Thoracic aorta (tissue), 2 donors: ENCODE measurements at regions not wholly inside any gene's neighbourhood (a gene's known extent, or its start where the extent isn't known, plus 50 kb on each side); places are given as distances from the start of the nearest gene placed in this dataset.

Source experiments
- ATAC-seq: fragments of 150-250 bp; one replicate; pipeline ENCODE4 v1.8.0; 2017; ENCODE audit warnings: low read depth; ENCODE audit not compliant: insufficient number of reproducible peaks, low FRiP score
- DNase-seq: peaks from one replicate; pipeline ENCODE4 v3.0.0-alpha.2; 2020; ENCODE audit warnings: low spot score
- H3K27ac ChIP-seq, 2 donors: fragments of 200-600 bp; sonication (generic); 1 replicate in 1 of 2; 2 replicates in 1 of 2; pipeline ENCODE4 v1.5.1; 2016; ENCODE audit warnings: mild to moderate bottlenecking in 2 of 2, moderate library complexity in 2 of 2
- H3K27me3 ChIP-seq: fragments of 200-600 bp; sonication (generic); replicated peaks from 2 replicates; pipeline ENCODE4 v1.6.0; 2016; ENCODE audit warnings: mild to moderate bottlenecking; ENCODE audit not compliant: insufficient read depth
- H3K36me3 ChIP-seq: fragments of 200-600 bp; sonication (generic); one replicate; pipeline ENCODE4 v1.5.1; 2016
- H3K4me1 ChIP-seq, 2 donors: fragments of 200-600 bp; sonication (generic); 1 replicate in 1 of 2; 2 replicates in 1 of 2; pipeline versions ENCODE4 v1.5.1 to v1.6.0; 2016; ENCODE audit warnings: low read depth in 2 of 2, mild to moderate bottlenecking in 1 of 2; ENCODE audit not compliant: control insufficient read depth in 1 of 2
- H3K4me3 ChIP-seq: fragments of 200-600 bp; sonication (generic); 2 replicates; pipeline ENCODE4 v1.5.1; 2016; ENCODE audit warnings: mild to moderate bottlenecking
- H3K9me3 ChIP-seq: fragments of 200-600 bp; sonication (generic); 2 replicates; pipeline ENCODE4 v1.5.1; 2016
- TF ChIP-seq, protein P1 (sequence below): fragments of 200-600 bp; sonication (generic); IDR thresholded peaks from one replicate; pipeline ENCODE4 v1.5.1; 2019; ENCODE audit warnings: antibody characterized with exemption

DNA sequence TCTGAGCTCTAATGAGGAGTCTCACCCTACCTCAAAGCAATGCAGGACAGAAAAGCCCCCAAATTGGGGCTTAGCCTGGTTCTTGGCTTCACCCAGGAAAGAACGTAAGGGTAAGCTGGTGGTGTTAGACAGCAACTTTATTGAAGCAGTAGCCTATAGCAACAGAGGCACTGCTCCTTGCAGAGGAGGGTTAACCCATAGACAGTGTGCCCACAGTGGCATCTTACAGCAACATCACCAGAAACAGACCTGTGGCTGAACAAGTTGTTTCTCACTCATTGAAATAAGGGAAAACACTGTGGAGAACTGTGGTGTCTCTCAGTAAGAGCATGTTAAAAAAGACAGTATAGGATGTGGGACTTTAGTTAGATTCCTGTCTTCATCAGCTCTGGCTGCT is 80.4 kb upstream of the SPTLC3 start:
- no peaks in the 10 kb centered on the region for H3K36me3 ChIP-seq
- TF ChIP-seq, protein P1, sequence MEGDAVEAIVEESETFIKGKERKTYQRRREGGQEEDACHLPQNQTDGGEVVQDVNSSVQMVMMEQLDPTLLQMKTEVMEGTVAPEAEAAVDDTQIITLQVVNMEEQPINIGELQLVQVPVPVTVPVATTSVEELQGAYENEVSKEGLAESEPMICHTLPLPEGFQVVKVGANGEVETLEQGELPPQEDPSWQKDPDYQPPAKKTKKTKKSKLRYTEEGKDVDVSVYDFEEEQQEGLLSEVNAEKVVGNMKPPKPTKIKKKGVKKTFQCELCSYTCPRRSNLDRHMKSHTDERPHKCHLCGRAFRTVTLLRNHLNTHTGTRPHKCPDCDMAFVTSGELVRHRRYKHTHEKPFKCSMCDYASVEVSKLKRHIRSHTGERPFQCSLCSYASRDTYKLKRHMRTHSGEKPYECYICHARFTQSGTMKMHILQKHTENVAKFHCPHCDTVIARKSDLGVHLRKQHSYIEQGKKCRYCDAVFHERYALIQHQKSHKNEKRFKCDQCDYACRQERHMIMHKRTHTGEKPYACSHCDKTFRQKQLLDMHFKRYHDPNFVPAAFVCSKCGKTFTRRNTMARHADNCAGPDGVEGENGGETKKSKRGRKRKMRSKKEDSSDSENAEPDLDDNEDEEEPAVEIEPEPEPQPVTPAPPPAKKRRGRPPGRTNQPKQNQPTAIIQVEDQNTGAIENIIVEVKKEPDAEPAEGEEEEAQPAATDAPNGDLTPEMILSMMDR, result no peak
- no peak overlapping the region for H3K27ac ChIP-seq
- H3K9me3 ChIP-seq, result no peaks in the 10 kb centered on the region
- peaks cover 4 to 14% of the 10 kb centered on the region in 2 donors for H3K4me1 ChIP-seq
- H3K4me3 ChIP-seq, result no peak overlapping the region
- H3K27me3 ChIP-seq, result no peaks in the 10 kb centered on the region
- ATAC-seq (no peak), DNase-seq (no peak)

DNA sequence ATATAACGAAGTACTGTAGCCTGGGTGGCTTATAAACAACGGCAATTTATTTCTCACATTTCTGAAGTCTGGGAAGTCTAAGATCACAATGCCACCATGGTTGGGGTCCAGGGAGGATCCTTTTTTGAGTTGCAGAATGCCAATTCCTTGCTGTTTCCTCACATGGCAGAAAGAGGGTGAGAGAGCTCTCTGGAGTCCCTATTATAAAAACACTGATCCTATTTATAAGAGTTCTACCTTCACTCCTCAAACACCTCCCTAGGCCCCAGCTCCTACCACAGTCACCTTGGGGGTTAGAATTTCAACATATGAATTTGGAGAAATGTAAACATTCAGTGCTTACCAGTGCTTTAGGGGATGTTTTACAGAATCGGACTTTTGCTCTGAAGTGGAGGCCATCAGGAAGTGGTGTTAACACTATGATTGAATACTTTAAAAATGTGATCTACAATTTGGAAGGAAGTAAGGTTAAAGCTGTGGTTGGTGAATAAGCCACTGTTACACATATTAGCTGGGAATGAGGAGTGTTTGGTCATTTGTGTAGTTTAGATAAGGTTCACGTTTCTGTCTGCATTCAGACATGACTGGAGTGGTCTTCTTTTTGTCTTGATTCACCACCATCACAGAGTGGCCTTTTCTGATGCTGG is 79.9 kb upstream of the SPTLC3 start:
- ATAC-seq (no peak), DNase-seq (no peak)
- Histone ChIP-seq H3K9me3 (no peaks in the 10 kb centered on the region), H3K36me3 (no peaks in the 10 kb centered on the region), H3K27ac (no peak overlapping the region), H3K27me3 (no peaks in the 10 kb centered on the region), H3K4me3 (no peak overlapping the region), H3K4me1 (peaks cover 4 to 14% of the 10 kb centered on the region in 2 donors)
- TF ChIP-seq, protein P1, result no peak

DNA sequence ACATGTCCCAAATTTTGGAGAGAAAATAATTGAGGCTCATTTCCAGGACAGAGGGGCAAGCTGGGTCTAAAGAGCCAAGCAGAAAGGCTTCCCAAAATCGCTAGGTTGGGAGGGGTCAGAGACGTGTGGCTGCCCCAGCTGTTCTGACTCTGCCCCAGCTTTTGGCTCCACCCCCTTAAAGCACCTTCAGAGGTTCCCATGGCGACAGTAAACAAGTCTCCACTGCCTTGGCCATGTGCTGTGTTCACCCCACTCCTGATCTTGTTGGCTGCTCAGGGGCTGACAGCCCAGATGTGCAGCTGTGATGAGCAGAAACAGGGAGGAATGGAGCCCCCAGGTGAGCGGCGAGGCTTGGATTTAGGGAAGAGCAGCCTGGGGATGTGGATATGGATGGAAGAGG is 72.8 kb upstream of the SPTLC3 start:
- TF ChIP-seq, protein P1, result no peak
- Histone ChIP-seq H3K4me1 (no peaks in the 10 kb centered on the region), H3K27me3 (no peaks in the 10 kb centered on the region), H3K9me3 (no peaks in the 10 kb centered on the region), H3K27ac (no peak overlapping the region), H3K36me3 (no peaks in the 10 kb centered on the region), H3K4me3 (no peak overlapping the region)
- ATAC-seq (no peak), DNase-seq (no peak)

DNA sequence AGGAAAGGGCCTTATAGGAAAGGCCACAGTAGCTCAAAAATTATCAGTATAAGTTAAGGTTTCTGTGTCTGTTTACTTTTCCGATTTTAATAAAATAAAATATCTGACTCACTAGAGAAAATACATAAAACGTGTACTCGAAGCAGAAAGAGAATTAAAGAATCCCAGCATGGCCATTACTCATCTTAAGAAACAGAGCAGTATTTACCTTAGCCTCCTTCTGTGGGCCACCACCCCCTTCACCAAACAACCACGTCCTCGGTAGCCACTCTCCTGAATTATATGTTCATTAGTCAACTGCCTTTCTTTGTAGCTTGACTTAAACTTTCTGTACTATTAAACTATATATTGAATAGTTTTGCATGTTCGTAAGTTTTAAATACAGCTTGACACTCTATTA is 72.2 kb upstream of the SPTLC3 start:
- TF ChIP-seq, protein P1, result no peak
- no peaks in the 10 kb centered on the region for H3K9me3 ChIP-seq

DNA sequence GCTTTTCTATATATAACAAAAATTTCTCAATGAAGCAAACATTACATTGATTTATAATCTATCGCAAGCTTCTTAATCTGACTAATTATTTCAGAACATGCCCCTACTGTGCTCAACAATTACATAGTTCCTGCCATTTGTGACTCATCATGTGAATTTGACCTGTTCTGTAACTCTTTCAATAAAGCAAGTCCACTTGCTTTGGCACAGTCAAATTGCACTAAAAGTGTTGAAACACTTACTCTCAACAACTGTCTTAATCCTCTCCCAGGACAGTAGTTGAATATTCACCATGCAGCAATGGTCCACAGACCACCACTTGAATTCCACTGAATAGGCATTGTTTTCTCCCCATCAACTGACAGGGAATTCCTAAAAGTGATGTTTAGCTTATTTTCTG is 67.7 kb upstream of the SPTLC3 start:
- Histone ChIP-seq H3K4me1 (no peaks in the 10 kb centered on the region), H3K4me3 (no peak overlapping the region), H3K27me3 (no peaks in the 10 kb centered on the region), H3K9me3 (no peaks in the 10 kb centered on the region), H3K36me3 (no peaks in the 10 kb centered on the region), H3K27ac (no peak overlapping the region)
- DNase-seq (no peak), ATAC-seq (no peak)
- TF ChIP-seq, protein P1, result no peak

More for the DNA sequence above, 72.2 kb upstream of the SPTLC3 start:
- ATAC-seq (no peak), DNase-seq (no peak)
- H3K36me3 ChIP-seq, result no peaks in the 10 kb centered on the region
- no peak overlapping the region for H3K27ac ChIP-seq
- H3K27me3 ChIP-seq, result no peaks in the 10 kb centered on the region
- no peak overlapping the region for H3K4me3 ChIP-seq
- no peaks in the 10 kb centered on the region for H3K4me1 ChIP-seq
